TTC549 (cell line): ENCODE measurements at regions not wholly inside any gene's neighbourhood (a gene's known extent, or its start where the extent isn't known, plus 50 kb on each side); places are given as distances from the start of the nearest gene placed in this dataset.

Experiments used
- FAIRE-seq: peaks from 2 replicates; lab custom pipeline; 2012; peaks lifted over from hg19 to GRCh38; lab: Jason Lieb, UNC

GRCh38 chr6:87907521-87907920 is 140.1 kb upstream of the SPACA1 start:
- FAIRE-seq = no peak

GRCh38 chr6:87905101-87905641 is 142.5 kb upstream of the SPACA1 start:
- no peak for FAIRE-seq

GRCh38 chr6:87904011-87904410 is 143.6 kb upstream of the SPACA1 start:
- no peak for FAIRE-seq

GRCh38 chr6:87903323-87903722 is 144.3 kb upstream of the SPACA1 start:
- no peak for FAIRE-seq

GRCh38 chr6:87902383-87902782 is 145.3 kb upstream of the SPACA1 start:
- no peak for FAIRE-seq

- no peak for FAIRE-seq
These were observed 146.0 kb upstream of the SPACA1 start for GRCh38 chr6:87901613-87902012.

GRCh38 chr6:87900160-87900698 is 147.4 kb upstream of the SPACA1 start:
- no peak for FAIRE-seq

- no peak for FAIRE-seq
These were observed 148.0 kb upstream of the SPACA1 start for GRCh38 chr6:87899499-87900147.

- FAIRE-seq = no peak
These were observed 150.0 kb upstream of the SPACA1 start for GRCh38 chr6:87897663-87898062.

GRCh38 chr6:87897013-87897412 is 150.6 kb upstream of the SPACA1 start:
- FAIRE-seq = no peak

- no peak for FAIRE-seq
These were observed 160.4 kb upstream of the SPACA1 start for GRCh38 chr6:87887266-87887665.

GRCh38 chr6:87884203-87884602 is 163.4 kb upstream of the SPACA1 start:
- no peak for FAIRE-seq

- no peak for FAIRE-seq
These were observed 166.2 kb upstream of the SPACA1 start for GRCh38 chr6:87881342-87881895.

- no peak for FAIRE-seq
These were observed 168.3 kb upstream of the SPACA1 start for GRCh38 chr6:87879132-87879861.

- no peak for FAIRE-seq
These were observed 171.9 kb upstream of the SPACA1 start for GRCh38 chr6:87875781-87876180.

- FAIRE-seq = no peak
These were observed 171.5 kb upstream of the AKIRIN2 start for GRCh38 chr6:87873556-87873955.

- no peak for FAIRE-seq
These were observed 168.5 kb upstream of the AKIRIN2 start for GRCh38 chr6:87870556-87870955.

- no peak for FAIRE-seq
These were observed 167.3 kb upstream of the AKIRIN2 start for GRCh38 chr6:87869064-87869905.

- FAIRE-seq = no peak
These were observed 158.9 kb upstream of the AKIRIN2 start for GRCh38 chr6:87860902-87861301.

GRCh38 chr6:87858440-87858839 is 156.4 kb upstream of the AKIRIN2 start:
- no peak for FAIRE-seq

- FAIRE-seq = no peak
These were observed 149.8 kb upstream of the AKIRIN2 start for GRCh38 chr6:87851674-87852299.

GRCh38 chr6:87848616-87849015 is 146.6 kb upstream of the AKIRIN2 start:
- FAIRE-seq = no peak
